OCI-LY1 (cell line): ENCODE measurements at regions not wholly inside any gene's neighbourhood (a gene's known extent, or its start where the extent isn't known, plus 50 kb on each side); places are given as distances from the start of the nearest gene placed in this dataset.

ENCODE experiments used
- H2AFZ ChIP-seq: fragments of 200-600 bp; sonication (generic), shearing (Covaris generic); 2 replicates; pipeline ENCODE4 v1.6.0; 2014; ENCODE audit warnings: antibody characterized with exemption, mild to moderate bottlenecking, low read length
- H3F3A ChIP-seq: fragments of 200-600 bp; sonication (generic), shearing (Covaris generic); 2 replicates; pipeline ENCODE4 v1.6.0; 2014; ENCODE audit warnings: mild to moderate bottlenecking, antibody characterized with exemption, low read length, moderate library complexity; ENCODE audit not compliant: insufficient read depth
- H3K27ac ChIP-seq: fragments of 200-600 bp; sonication (generic); 2 replicates; pipeline ENCODE4 v1.5.1; 2014; ENCODE audit warnings: low read length, mixed run types, mild to moderate bottlenecking, low read depth; ENCODE audit not compliant: poor library complexity, severe bottlenecking
- H3K27me3 ChIP-seq: fragments of 200-600 bp; sonication (generic); 2 replicates; pipeline ENCODE4 v1.6.0; 2014; ENCODE audit warnings: antibody characterized with exemption, mild to moderate bottlenecking, low read length, moderate library complexity; ENCODE audit not compliant: insufficient read depth
- H3K36me3 ChIP-seq: fragments of 200-600 bp; sonication (generic); 2 replicates; pipeline ENCODE4 v1.6.1; 2014; ENCODE audit warnings: mild to moderate bottlenecking, antibody characterized with exemption, low read length, moderate library complexity, mixed read lengths; ENCODE audit not compliant: insufficient read depth
- H3K4me1 ChIP-seq: fragments of 200-600 bp; sonication (generic); 2 replicates; pipeline ENCODE4 v1.5.1; 2014; ENCODE audit warnings: mild to moderate bottlenecking, low read length, moderate library complexity; ENCODE audit not compliant: insufficient read depth, severe bottlenecking
- H3K4me2 ChIP-seq: fragments of 200-600 bp; sonication (generic), shearing (Covaris generic); 2 replicates; pipeline ENCODE4 v1.6.1; 2014; ENCODE audit warnings: low read length
- H3K4me3 ChIP-seq: fragments of 200-600 bp; sonication (generic); 2 replicates; pipeline ENCODE4 v1.5.1; 2014; ENCODE audit warnings: low read length, low read depth, mild to moderate bottlenecking, mixed read lengths; ENCODE audit not compliant: poor library complexity, severe bottlenecking
- H3K79me2 ChIP-seq: fragments of 200-600 bp; shearing (Covaris generic); 2 replicates; pipeline ENCODE4 v1.6.1; 2016; ENCODE audit warnings: mixed run types, low read length, mixed read lengths; ENCODE audit not compliant: insufficient read depth
- H3K9ac ChIP-seq: fragments of 200-600 bp; sonication (generic), shearing (Covaris generic); 2 replicates; pipeline ENCODE4 v1.6.1; 2014; ENCODE audit warnings: mild to moderate bottlenecking, low read length, mixed read lengths
- H3K9me2 ChIP-seq: fragments of 200-600 bp; sonication (generic), shearing (Covaris generic); 2 replicates; pipeline ENCODE4 v1.6.1; 2014; ENCODE audit warnings: low read depth, mild to moderate bottlenecking, low read length, mixed read lengths
- H3K9me3 ChIP-seq: fragments of 200-600 bp; shearing (Covaris generic); 2 replicates; pipeline ENCODE4 v1.6.1; 2014; ENCODE audit warnings: low read length, mixed read lengths
- H4K20me1 ChIP-seq: fragments of 200-600 bp; sonication (generic), shearing (Covaris generic); 2 replicates; pipeline ENCODE4 v1.6.0; 2016; ENCODE audit warnings: mild to moderate bottlenecking, low read length; ENCODE audit not compliant: insufficient read depth
- CTCF ChIP-seq: fragments of 200-600 bp; sonication (generic), shearing (Covaris generic); IDR thresholded peaks from 2 replicates; pipeline ENCODE4 v1.5.1; 2017; ENCODE audit warnings: mild to moderate bottlenecking, antibody characterized with exemption, low read length, moderate library complexity, mixed read lengths
- EZH2 ChIP-seq: fragments of 200-600 bp; sonication (generic), shearing (Covaris generic); IDR thresholded peaks from 2 replicates; pipeline ENCODE4 v1.8.0; 2017; ENCODE audit warnings: borderline replicate concordance, mixed run types, mild to moderate bottlenecking, antibody characterized with exemption, low read length, moderate library complexity, mixed read lengths

- no peak overlapping the region for H2AFZ ChIP-seq
- H3K27ac ChIP-seq = no peak overlapping the region
- H3K4me2 ChIP-seq = no peak overlapping the region
- H3K4me3 ChIP-seq = no peak overlapping the region
- no peaks in the 10 kb centered on the region for H3K9me2 ChIP-seq
- H3K9me3 ChIP-seq = no peaks in the 10 kb centered on the region
- TF ChIP-seq CTCF (no peak), EZH2 (no peak)
- H3K27me3 ChIP-seq = no peaks in the 10 kb centered on the region
- no peaks in the 10 kb centered on the region for H3F3A ChIP-seq
- no peaks in the 10 kb centered on the region for H3K36me3 ChIP-seq
- no peaks in the 10 kb centered on the region for H4K20me1 ChIP-seq
- H3K4me1 ChIP-seq = no peaks in the 10 kb centered on the region
- H3K9ac ChIP-seq = no peak overlapping the region
- no peaks in the 10 kb centered on the region for H3K79me2 ChIP-seq
Observed at GRCh38 chr12:90275088-90275487, 566.5 kb upstream of the ATP2B1 start.

GRCh38 chr12:90274407-90274806, 565.8 kb upstream of the ATP2B1 start:
- Histone ChIP-seq H3K4me2 (no peak overlapping the region), H3K9ac (no peak overlapping the region), H3K79me2 (no peaks in the 10 kb centered on the region), H3K9me2 (no peaks in the 10 kb centered on the region), H3K9me3 (no peaks in the 10 kb centered on the region), H3K4me3 (no peak overlapping the region), H2AFZ (no peak overlapping the region), H3K4me1 (no peaks in the 10 kb centered on the region), H4K20me1 (no peaks in the 10 kb centered on the region), H3K27ac (no peak overlapping the region), H3K36me3 (no peaks in the 10 kb centered on the region), H3K27me3 (no peaks in the 10 kb centered on the region), H3F3A (no peaks in the 10 kb centered on the region)
- TF ChIP-seq CTCF = no peak
- TF ChIP-seq EZH2 = no peak

GRCh38 chr12:90268574-90268973, 559.9 kb upstream of the ATP2B1 start:
- Histone ChIP-seq H3K27ac (no peak overlapping the region), H3K27me3 (no peaks in the 10 kb centered on the region), H3K79me2 (no peaks in the 10 kb centered on the region), H3F3A (no peaks in the 10 kb centered on the region), H3K4me2 (no peak overlapping the region), H3K4me1 (no peaks in the 10 kb centered on the region), H3K4me3 (no peak overlapping the region), H3K36me3 (no peaks in the 10 kb centered on the region), H3K9ac (no peak overlapping the region), H2AFZ (no peak overlapping the region), H3K9me3 (no peaks in the 10 kb centered on the region), H4K20me1 (no peaks in the 10 kb centered on the region), H3K9me2 (no peaks in the 10 kb centered on the region)
- TF ChIP-seq EZH2 = no peak
- no peak for TF ChIP-seq CTCF
